ENCODE measurements at regions not wholly inside any gene's neighbourhood (a gene's known extent, or its start where the extent isn't known, plus 50 kb on each side); places are given as distances from the start of the nearest gene placed in this dataset.

DNA sequence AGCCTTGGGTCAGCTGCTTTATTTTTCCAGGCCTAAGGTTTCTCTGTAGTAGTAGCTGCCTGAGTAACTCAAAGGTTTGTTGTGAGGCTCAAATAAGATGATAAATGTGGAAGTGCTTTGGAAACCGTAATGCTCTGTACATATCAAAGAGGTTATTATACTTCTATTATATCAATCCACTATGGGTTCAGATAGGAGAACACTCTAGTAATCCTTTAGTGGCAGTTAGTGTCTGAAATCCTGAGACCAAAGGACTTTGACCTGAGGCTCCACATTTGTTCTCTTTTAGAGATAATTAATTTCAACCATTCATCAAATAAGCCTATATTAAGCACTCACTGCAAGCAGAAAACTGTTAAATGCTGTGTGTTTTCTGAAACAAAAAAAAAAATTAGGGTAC, 128.6 kb upstream of the BCL6 start:
- Histone ChIP-seq H3K4me1 (ENCODE audit: control insufficient read depth, extremely low read depth, insufficient read depth, low read length) (no peaks in the 10 kb centered on the region), H3K4me3 (replicated peaks in 1 of 3; ENCODE audit: insufficient read depth in 1 of 3, low read depth in 1 of 3, low read length in 3 of 3) (no peak overlapping the region), H3K27ac (ENCODE audit: insufficient read depth, low read depth, low read length) (no peak overlapping the region), H3K9me1 (replicated peaks; ENCODE audit: control insufficient read depth, extremely low read depth, insufficient read depth, low read length) (no peaks in the 10 kb centered on the region), H2AFZ (ENCODE audit: low read depth, low read length) (no peak overlapping the region), H3K36me3 (ENCODE audit: control insufficient read depth in 2 of 2, extremely low read depth in 1 of 2, insufficient read depth in 2 of 2, low read length in 2 of 2) (no peaks in the 10 kb centered on the region), H4K20me1 (replicated peaks; ENCODE audit: control insufficient read depth, extremely low read depth, insufficient read depth, low read length) (no peaks in the 10 kb centered on the region), H3K79me2 (ENCODE audit: control insufficient read depth, insufficient read depth, low read length) (no peaks in the 10 kb centered on the region), H3K27me3 (ENCODE audit: control insufficient read depth in 2 of 2, insufficient read depth in 2 of 2, low read length in 2 of 2) (peaks cover 4 to 5% of the 10 kb centered on the region in 2 experiments), H3K4me2 (ENCODE audit: insufficient read depth, low read length) (no peak overlapping the region), H3K9ac (replicated peaks; ENCODE audit: extremely low read depth, insufficient read depth, low read length) (no peak overlapping the region), H3K9me3 (replicated peaks; ENCODE audit: control insufficient read depth, insufficient read depth, low read length) (no peaks in the 10 kb centered on the region)
- DNase-seq (ENCODE audit: low read depth, low spot score): no peak
- TF ChIP-seq JUN (IDR thresholded peaks at IDR 0.05; ENCODE audit: borderline replicate concordance, insufficient read depth, insufficient read length, low read depth) (no peak), POLR2AphosphoS5 (IDR thresholded peaks at IDR 0.05; ENCODE audit: insufficient read depth, low read depth, low read length) (no peak), GATA2 (IDR thresholded peaks at IDR 0.05; ENCODE audit: insufficient read depth, insufficient read length, low read depth, low read length) (no peak), EZH2 (IDR thresholded peaks at IDR 0.05; ENCODE audit: borderline replicate concordance, low read depth, low read length, severe bottlenecking) (no peak), CTCF (IDR thresholded peaks at IDR 0.05; ENCODE audit: extremely low read depth in 1 of 2, insufficient read depth in 1 of 2, low read depth in 1 of 2, low read length in 2 of 2) (no peak), MYC (IDR thresholded peaks at IDR 0.05; ENCODE audit: low read depth, low read length) (no peak), FOS (IDR thresholded peaks at IDR 0.05; ENCODE audit: borderline replicate concordance, insufficient read depth, low read length) (no peak), MAX (IDR thresholded peaks at IDR 0.05; ENCODE audit: insufficient read depth, insufficient read length) (no peak)
- dilution Hi-C loops (cut with MboI; ENCODE audit: extremely low pct_ligation_motif_present, low sequenced_read_pairs): no loop called here
- FAIRE-seq: no peak
- intact Hi-C loops (cut with micrococcal nuclease): no loop called here
- no TSS peak for BruUV-seq (replicated peaks)
- ChIA-PET CTCF (no interaction called here), POLR2A (no interaction called here)
